ENCODE measurements at regions not wholly inside any gene's neighbourhood (a gene's known extent, or its start where the extent isn't known, plus 50 kb on each side); places are given as distances from the start of the nearest gene placed in this dataset.
"Not testable (repeated sequence)": the region's sequence is repeated elsewhere in the genome, so short reads cannot be mapped to it uniquely, and the experiment has no call there.

DNA sequence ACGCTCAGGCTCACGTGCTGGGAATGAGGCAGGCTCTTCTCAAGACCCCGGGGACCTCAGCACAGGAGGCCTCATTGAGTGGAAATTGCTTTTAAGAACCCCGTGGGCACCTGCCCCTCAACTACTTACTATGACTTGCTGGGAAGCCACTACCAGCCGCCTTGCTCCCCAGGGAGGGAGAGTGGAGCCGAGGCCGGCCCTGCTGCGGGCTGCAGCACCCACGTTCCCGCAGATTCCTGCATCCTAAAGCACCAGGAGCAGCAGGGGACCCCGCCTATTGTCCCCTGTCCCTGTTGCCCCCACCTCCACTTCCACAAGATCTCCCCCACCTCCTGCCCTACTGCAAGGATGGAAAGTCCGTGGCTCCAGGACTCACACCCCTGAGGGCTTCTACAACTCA is 541.6 kb upstream of the PFKP start:
- no peaks in the 10 kb centered on the region for H3K9me3 ChIP-seq (replicated peaks in 1 of 2; ENCODE audit: control insufficient read depth in 2 of 2, insufficient read depth in 1 of 2, low read depth in 1 of 2, low read length in 2 of 2)
- no peak overlapping the region for H3K23ac ChIP-seq (ENCODE audit: low read depth, low read length, poor library complexity)
- no peak overlapping the region for H2BK12ac ChIP-seq (ENCODE audit: low read length)
- no peaks in the 10 kb centered on the region for H3K36me3 ChIP-seq (replicated peaks in 1 of 2; ENCODE audit: control insufficient read depth in 2 of 2, insufficient read depth in 2 of 2, low read length in 2 of 2)
- no peak overlapping the region for H3K27ac ChIP-seq (replicated peaks; ENCODE audit: low read length)
- H2BK15ac ChIP-seq (ENCODE audit: low read length) = no peak overlapping the region
- H4K91ac ChIP-seq (ENCODE audit: low read depth, low read length, poor library complexity) = no peak overlapping the region
- peak overlapping the region; percentile 41 for H2AK5ac ChIP-seq (ENCODE audit: low read depth, low read length)
- H3K4ac ChIP-seq (ENCODE audit: low read length) = no peak overlapping the region
- H2BK5ac ChIP-seq (ENCODE audit: low read length) = no peak overlapping the region
- H2AFZ ChIP-seq (ENCODE audit: low read length) = no peak overlapping the region
- H2BK120ac ChIP-seq (ENCODE audit: low read depth, low read length) = peak overlapping the region; percentile 87
- H3K18ac ChIP-seq (ENCODE audit: low read length) = peak overlapping the region; percentile 16
- peaks cover 2% of the 10 kb centered on the region for H3K79me1 ChIP-seq (ENCODE audit: low read depth, low read length)
- H3K9ac ChIP-seq (ENCODE audit: low read depth, low read length, poor library complexity) = no peak overlapping the region
- H4K8ac ChIP-seq (ENCODE audit: low read depth, low read length) = no peak overlapping the region
- peaks cover 2 to 8% of the 10 kb centered on the region in 2 donors for H3K4me1 ChIP-seq (ENCODE audit: control insufficient read depth in 2 of 2, insufficient read depth in 1 of 2, low read depth in 1 of 2, low read length in 2 of 2)
- H3K4me3 ChIP-seq (ENCODE audit: low read length in 2 of 2) = no peak overlapping the region
- no peak for DNase-seq (ENCODE audit: low spot score)
- no CpG with 5 or more reads among the region's 12 CpGs for WGBS, 2 donors (ENCODE audit: extremely low coverage in 2 of 2, insufficient read length in 2 of 2, insufficient replicate concordance in 1 of 2)
- H3K14ac ChIP-seq (ENCODE audit: low read length) = no peak overlapping the region
- no peaks in the 10 kb centered on the region for H3K27me3 ChIP-seq (ENCODE audit: control insufficient read depth in 3 of 3, insufficient read depth in 3 of 3, low read depth in 1 of 3, low read length in 3 of 3)
- H3K4me2 ChIP-seq (ENCODE audit: insufficient read depth, low read length, poor library complexity, severe bottlenecking) = no peak overlapping the region

DNA sequence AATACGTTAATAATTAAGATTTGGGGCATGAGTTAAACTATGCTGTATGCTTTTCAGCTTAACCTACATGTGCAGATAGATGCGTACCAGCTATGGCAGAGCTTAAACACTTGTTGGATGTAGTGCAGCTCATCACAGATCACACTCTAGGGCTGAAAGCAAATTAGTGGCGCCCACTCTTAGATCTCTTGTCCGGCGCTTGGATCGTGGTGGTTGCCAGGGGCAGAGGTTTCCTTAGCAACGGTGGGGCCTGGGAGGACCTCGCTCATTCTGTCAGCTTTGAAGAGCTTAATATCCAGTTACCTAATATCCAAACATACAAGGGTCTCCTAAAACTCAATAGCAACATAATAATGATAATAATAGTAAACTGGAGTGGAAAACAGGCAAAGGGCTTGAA is 548.2 kb upstream of the PFKP start:
- Histone ChIP-seq H3K14ac (ENCODE audit: low read length) (no peak overlapping the region), H4K8ac (ENCODE audit: low read depth, low read length) (no peak overlapping the region), H2AFZ (ENCODE audit: low read length) (no peak overlapping the region), H3K18ac (ENCODE audit: low read length) (no peak overlapping the region), H2AK5ac (ENCODE audit: low read depth, low read length) (no peak overlapping the region), H3K9me3 (replicated peaks in 1 of 2; ENCODE audit: control insufficient read depth in 2 of 2, insufficient read depth in 1 of 2, low read depth in 1 of 2, low read length in 2 of 2) (no peaks in the 10 kb centered on the region), H3K9ac (ENCODE audit: low read depth, low read length, poor library complexity) (no peak overlapping the region), H4K91ac (ENCODE audit: low read depth, low read length, poor library complexity) (no peak overlapping the region), H3K27me3 (ENCODE audit: control insufficient read depth in 3 of 3, insufficient read depth in 3 of 3, low read depth in 1 of 3, low read length in 3 of 3) (no peaks in the 10 kb centered on the region), H3K79me1 (ENCODE audit: low read depth, low read length) (peaks cover 2% of the 10 kb centered on the region), H3K4ac (ENCODE audit: low read length) (no peak overlapping the region), H3K23ac (ENCODE audit: low read depth, low read length, poor library complexity) (no peak overlapping the region), H3K4me1 (ENCODE audit: control insufficient read depth in 2 of 2, insufficient read depth in 1 of 2, low read depth in 1 of 2, low read length in 2 of 2) (peaks cover 1 to 2% of the 10 kb centered on the region in 2 donors), H3K27ac (replicated peaks; ENCODE audit: low read length) (no peak overlapping the region), H2BK12ac (ENCODE audit: low read length) (no peak overlapping the region), H3K36me3 (replicated peaks in 1 of 2; ENCODE audit: control insufficient read depth in 2 of 2, insufficient read depth in 2 of 2, low read length in 2 of 2) (no peaks in the 10 kb centered on the region), H3K4me2 (ENCODE audit: insufficient read depth, low read length, poor library complexity, severe bottlenecking) (no peak overlapping the region), H3K4me3 (ENCODE audit: low read length in 2 of 2) (no peak overlapping the region), H2BK15ac (ENCODE audit: low read length) (no peak overlapping the region), H2BK120ac (ENCODE audit: low read depth, low read length) (no peak overlapping the region), H2BK5ac (ENCODE audit: low read length) (no peak overlapping the region)
- no CpG with 5 or more reads among the region's 8 CpGs for WGBS, 2 donors (ENCODE audit: extremely low coverage in 2 of 2, insufficient read length in 2 of 2, insufficient replicate concordance in 1 of 2)
- no peak for DNase-seq (ENCODE audit: low spot score)

DNA sequence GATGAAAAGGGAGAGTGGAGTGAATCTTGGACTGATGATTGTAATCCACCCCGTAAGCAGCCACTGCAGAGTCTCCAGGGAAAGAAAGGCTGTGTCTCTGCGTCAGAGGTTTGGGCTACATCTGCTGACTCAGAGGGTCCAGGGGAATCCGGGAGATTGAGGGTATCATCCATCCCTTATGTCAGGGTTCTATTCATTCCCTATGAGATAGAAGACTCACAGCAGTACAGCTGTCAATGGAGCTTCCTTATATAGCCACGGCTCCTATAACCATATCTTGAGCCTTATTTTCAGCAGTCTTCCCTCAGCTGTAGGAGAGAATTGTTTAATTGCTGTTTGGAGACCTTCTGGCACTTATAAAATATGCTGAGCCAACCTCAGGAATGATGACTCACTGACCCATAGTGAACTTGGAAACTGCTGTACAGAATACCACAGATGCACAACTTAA is 558.2 kb upstream of the PFKP start:
- Histone ChIP-seq H2BK12ac (ENCODE audit: low read length) (no peak overlapping the region), H4K8ac (ENCODE audit: low read depth, low read length) (no peak overlapping the region), H3K4ac (ENCODE audit: low read length) (no peak overlapping the region), H3K27me3 (ENCODE audit: control insufficient read depth in 3 of 3, insufficient read depth in 3 of 3, low read depth in 1 of 3, low read length in 3 of 3) (no peaks in the 10 kb centered on the region), H3K4me3 (ENCODE audit: low read length in 2 of 2) (no peak overlapping the region), H3K36me3 (replicated peaks in 1 of 2; ENCODE audit: control insufficient read depth in 2 of 2, insufficient read depth in 2 of 2, low read length in 2 of 2) (no peaks in the 10 kb centered on the region), H3K18ac (ENCODE audit: low read length) (no peak overlapping the region), H3K4me1 (ENCODE audit: control insufficient read depth in 2 of 2, insufficient read depth in 1 of 2, low read depth in 1 of 2, low read length in 2 of 2) (peaks cover 3 to 5% of the 10 kb centered on the region in 2 donors), H2BK5ac (ENCODE audit: low read length) (no peak overlapping the region), H2AFZ (ENCODE audit: low read length) (no peak overlapping the region), H3K23ac (ENCODE audit: low read depth, low read length, poor library complexity) (no peak overlapping the region), H2BK120ac (ENCODE audit: low read depth, low read length) (no peak overlapping the region), H3K4me2 (ENCODE audit: insufficient read depth, low read length, poor library complexity, severe bottlenecking) (no peak overlapping the region), H3K9ac (ENCODE audit: low read depth, low read length, poor library complexity) (no peak overlapping the region), H3K9me3 (replicated peaks in 1 of 2; ENCODE audit: control insufficient read depth in 2 of 2, insufficient read depth in 1 of 2, low read depth in 1 of 2, low read length in 2 of 2) (peaks cover 0 to 1% of the 10 kb centered on the region in 2 donors), H2BK15ac (ENCODE audit: low read length) (no peak overlapping the region), H3K79me1 (ENCODE audit: low read depth, low read length) (no peaks in the 10 kb centered on the region), H3K27ac (replicated peaks; ENCODE audit: low read length) (no peak overlapping the region), H4K91ac (ENCODE audit: low read depth, low read length, poor library complexity) (no peak overlapping the region), H2AK5ac (ENCODE audit: low read depth, low read length) (no peak overlapping the region), H3K14ac (ENCODE audit: low read length) (no peak overlapping the region)
- WGBS, 2 donors (ENCODE audit: extremely low coverage in 2 of 2, insufficient read length in 2 of 2, insufficient replicate concordance in 1 of 2) = no CpG with 5 or more reads among the region's 4 CpGs
- no peak for DNase-seq (ENCODE audit: low spot score)

DNA sequence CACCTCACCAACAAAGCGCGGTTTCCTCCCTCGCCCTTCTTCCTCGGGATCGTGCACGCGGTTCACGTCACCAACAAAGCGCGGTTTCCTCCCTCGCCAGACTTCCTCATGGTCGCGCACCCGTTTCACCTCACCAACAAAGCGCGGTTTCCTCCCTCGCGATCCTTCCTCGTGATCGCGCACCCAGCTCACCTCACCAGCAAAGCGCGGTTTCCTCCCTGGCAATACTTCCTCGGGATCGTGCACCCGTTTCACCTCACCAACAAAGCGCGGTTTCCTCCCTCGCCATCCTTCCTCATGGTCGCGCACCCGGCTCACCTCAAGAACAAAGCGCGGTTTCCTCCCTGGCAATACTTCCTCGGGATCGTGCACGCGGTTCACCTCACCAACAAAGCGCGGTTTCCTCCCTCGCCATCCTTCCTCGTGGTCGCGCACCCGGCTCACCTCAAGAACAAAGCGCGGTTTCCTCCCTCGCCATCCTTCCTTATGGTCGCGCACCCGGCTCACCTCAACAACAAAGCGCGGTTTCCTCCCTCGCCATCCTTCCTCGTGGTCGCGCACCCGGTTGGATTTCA is 565.9 kb upstream of the PFKP start:
- H3K23ac ChIP-seq (ENCODE audit: low read depth, low read length, poor library complexity); DNase-seq (ENCODE audit: low spot score); H3K4ac ChIP-seq (ENCODE audit: low read length); H3K18ac ChIP-seq (ENCODE audit: low read length); H4K91ac ChIP-seq (ENCODE audit: low read depth, low read length, poor library complexity); H3K4me1 ChIP-seq (ENCODE audit: control insufficient read depth in 2 of 2, insufficient read depth in 1 of 2, low read depth in 1 of 2, low read length in 2 of 2); H2AK5ac ChIP-seq (ENCODE audit: low read depth, low read length); H2BK120ac ChIP-seq (ENCODE audit: low read depth, low read length); H3K4me2 ChIP-seq (ENCODE audit: insufficient read depth, low read length, poor library complexity, severe bottlenecking); H3K27ac ChIP-seq (replicated peaks; ENCODE audit: low read length); H2BK5ac ChIP-seq (ENCODE audit: low read length); H2BK15ac ChIP-seq (ENCODE audit: low read length); H3K36me3 ChIP-seq (replicated peaks in 1 of 2; ENCODE audit: control insufficient read depth in 2 of 2, insufficient read depth in 2 of 2, low read length in 2 of 2); H2BK12ac ChIP-seq (ENCODE audit: low read length); H3K79me1 ChIP-seq (ENCODE audit: low read depth, low read length); H3K9me3 ChIP-seq (replicated peaks in 1 of 2; ENCODE audit: control insufficient read depth in 2 of 2, insufficient read depth in 1 of 2, low read depth in 1 of 2, low read length in 2 of 2); H3K27me3 ChIP-seq (ENCODE audit: control insufficient read depth in 3 of 3, insufficient read depth in 3 of 3, low read depth in 1 of 3, low read length in 3 of 3); H3K9ac ChIP-seq (ENCODE audit: low read depth, low read length, poor library complexity); H2AFZ ChIP-seq (ENCODE audit: low read length): not testable (repeated sequence)
- H3K4me3 ChIP-seq (ENCODE audit: low read length in 2 of 2) = peak overlapping the region in 1 of 2 donors; percentile 63
- peak overlapping the region; percentile 86 for H3K14ac ChIP-seq (ENCODE audit: low read length)
- no CpG with 5 or more reads among the region's 58 CpGs for WGBS, 2 donors (ENCODE audit: extremely low coverage in 2 of 2, insufficient read length in 2 of 2, insufficient replicate concordance in 1 of 2)
- peak overlapping the region; percentile 50 for H4K8ac ChIP-seq (ENCODE audit: low read depth, low read length)
